ENCODE measurements at regions not wholly inside any gene's neighbourhood (a gene's known extent, or its start where the extent isn't known, plus 50 kb on each side); places are given as distances from the start of the nearest gene placed in this dataset.

- no peak for TF ChIP-seq CTCF (conservative IDR thresholded peaks at IDR 0.05; ENCODE audit: low read depth, low read length)
- TF ChIP-seq USF2 (IDR thresholded peaks at IDR 0.05; ENCODE audit: low read depth, low read length), result no peak
- no peak for TF ChIP-seq POLR2A (IDR thresholded peaks at IDR 0.05; ENCODE audit: low read depth, low read length)
- no peak for TF ChIP-seq RAD21 (IDR thresholded peaks at IDR 0.05; ENCODE audit: low read length)
Observed at GRCh38 chr15:96524676-96525417, 194.3 kb downstream of the NR2F2 start.

Measured in IMR-90 (cell line).